HG03135 (cell line): ENCODE measurements at regions not wholly inside any gene's neighbourhood (a gene's known extent, or its start where the extent isn't known, plus 50 kb on each side); places are given as distances from the start of the nearest gene placed in this dataset.
"Not testable (repeated sequence)": the region's sequence is repeated elsewhere in the genome, so short reads cannot be mapped to it uniquely, and the experiment has no call there.

ENCODE experiments used
- ATAC-seq: cut with Tn5 transposase; IDR thresholded peaks from one replicate; pipeline ENCODE4 v1.9.1; 2021; ENCODE audit warnings: mild to moderate bottlenecking, moderate library complexity; ENCODE audit not compliant: unreplicated experiment

- ATAC-seq = no peak
These were observed 149.7 kb downstream of the C12orf75 start for GRCh38 chr12:105480162-105480561.

GRCh38 chr12:105481392-105482300 lies 151.2 kb downstream of the C12orf75 start:
- no peak for ATAC-seq

GRCh38 chr12:105482951-105483350 lies 152.5 kb downstream of the C12orf75 start:
- no peak for ATAC-seq

GRCh38 chr12:105483691-105484090 lies 153.2 kb downstream of the C12orf75 start:
- ATAC-seq = no peak

- ATAC-seq = no peak
These were observed 154.9 kb downstream of the C12orf75 start for GRCh38 chr12:105485321-105485910.

GRCh38 chr12:105485921-105486320 lies 155.4 kb downstream of the C12orf75 start:
- ATAC-seq = no peak

GRCh38 chr12:105487963-105488362 lies 157.5 kb downstream of the C12orf75 start:
- ATAC-seq = no peak

- ATAC-seq = no peak
These were observed 162.4 kb downstream of the C12orf75 start for GRCh38 chr12:105492591-105493545.

- no peak for ATAC-seq
These were observed 168.7 kb downstream of the C12orf75 start for GRCh38 chr12:105499205-105499604.

- not testable (repeated sequence) for ATAC-seq
These were observed 170.2 kb downstream of the C12orf75 start for GRCh38 chr12:105500676-105501075.

GRCh38 chr12:105502426-105502930 lies 172.0 kb downstream of the C12orf75 start:
- ATAC-seq = no peak

GRCh38 chr12:105503619-105504018 lies 173.1 kb downstream of the C12orf75 start:
- ATAC-seq = no peak

- ATAC-seq = no peak
These were observed 173.8 kb downstream of the C12orf75 start for GRCh38 chr12:105504286-105504685.

GRCh38 chr12:105506678-105507310 lies 176.3 kb downstream of the C12orf75 start:
- ATAC-seq = no peak

- ATAC-seq = no peak
These were observed 177.0 kb downstream of the C12orf75 start for GRCh38 chr12:105507311-105508038.

GRCh38 chr12:105508096-105508495 lies 177.6 kb downstream of the C12orf75 start:
- ATAC-seq = no peak

- no peak for ATAC-seq
These were observed 180.0 kb downstream of the C12orf75 start for GRCh38 chr12:105510526-105510925.

- ATAC-seq = not testable (repeated sequence)
These were observed 182.4 kb downstream of the C12orf75 start for GRCh38 chr12:105512861-105513260.

GRCh38 chr12:105522166-105522825 lies 191.8 kb downstream of the C12orf75 start:
- no peak for ATAC-seq
